GM21619 (cell line): ENCODE measurements at regions not wholly inside any gene's neighbourhood (a gene's known extent, or its start where the extent isn't known, plus 50 kb on each side); places are given as distances from the start of the nearest gene placed in this dataset.

Source experiments
- ATAC-seq: cut with Tn5 transposase; IDR thresholded peaks from one replicate; pipeline ENCODE4 v1.9.1; 2021; ENCODE audit not compliant: unreplicated experiment

DNA sequence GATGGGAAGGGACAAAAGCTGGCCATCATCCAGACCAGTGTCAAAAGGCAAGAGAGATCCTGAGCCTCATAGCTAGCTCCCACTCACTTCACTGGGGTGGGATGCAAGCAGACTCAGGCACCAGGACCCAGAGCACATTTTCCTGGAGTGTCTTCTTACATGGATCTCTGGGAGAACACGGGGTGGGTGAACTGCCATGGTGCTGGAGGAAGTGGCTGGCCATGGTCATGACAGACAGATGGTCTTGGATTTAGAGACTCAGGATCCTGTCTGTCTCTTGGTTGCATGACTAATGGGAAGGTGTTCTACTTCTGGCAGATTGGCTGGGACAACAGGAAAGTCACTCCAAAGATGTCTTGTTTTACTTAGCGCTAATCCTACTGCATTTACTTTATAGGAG is 311.5 kb downstream of the ATP23 start:
- no peak for ATAC-seq

- ATAC-seq: no peak
Observed at GRCh38 chr12:58253663-58254062, 312.3 kb downstream of the ATP23 start.

DNA sequence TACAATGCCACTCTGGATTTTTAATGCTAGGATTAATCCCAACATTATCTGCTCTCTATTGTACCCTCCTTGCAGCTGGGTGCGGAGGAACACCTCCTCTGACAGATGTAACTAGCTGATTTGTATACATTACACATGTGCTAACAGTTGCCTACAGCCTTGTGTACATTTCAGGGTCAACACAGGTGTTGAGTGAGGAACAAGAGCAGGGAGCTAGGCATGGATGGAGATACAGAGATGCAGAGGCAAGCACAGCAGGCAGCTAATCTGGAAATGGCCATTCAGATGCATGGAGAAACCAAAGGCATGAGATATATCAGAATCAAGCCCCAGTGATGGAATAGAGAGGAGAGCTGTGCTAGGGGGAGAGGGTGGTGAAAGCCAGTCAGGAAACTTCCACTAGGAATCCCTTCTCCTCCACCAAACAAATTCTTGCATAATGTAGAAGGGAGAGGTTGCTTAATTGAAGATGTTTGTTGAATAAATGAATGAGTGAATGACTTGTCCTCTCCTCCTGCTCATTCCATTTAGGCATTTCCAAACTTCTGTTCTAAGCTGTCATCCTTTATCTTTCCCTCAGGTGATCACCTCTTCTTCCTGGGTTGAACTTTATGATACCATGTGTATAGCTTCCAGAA is 313.2 kb downstream of the ATP23 start:
- no peak for ATAC-seq

DNA sequence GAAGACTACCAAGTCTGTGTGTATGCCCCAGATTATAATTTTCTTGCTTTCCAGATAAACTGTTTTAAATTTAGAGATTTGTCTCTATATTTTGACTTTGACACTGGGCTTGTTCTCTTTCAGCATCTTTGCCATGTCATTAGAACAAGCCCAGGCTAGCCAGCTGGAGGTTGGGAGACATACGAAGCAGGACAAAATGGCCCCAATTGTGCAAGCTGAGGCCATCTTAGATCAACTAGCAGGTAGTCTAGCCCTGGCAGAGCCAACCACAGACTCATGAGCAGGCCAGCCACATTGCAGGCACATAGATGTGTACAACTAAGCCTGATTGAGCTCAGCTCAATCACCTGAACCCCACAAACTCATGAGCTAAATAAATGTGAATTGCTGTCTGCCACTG is 321.4 kb downstream of the ATP23 start:
- ATAC-seq: no peak

DNA sequence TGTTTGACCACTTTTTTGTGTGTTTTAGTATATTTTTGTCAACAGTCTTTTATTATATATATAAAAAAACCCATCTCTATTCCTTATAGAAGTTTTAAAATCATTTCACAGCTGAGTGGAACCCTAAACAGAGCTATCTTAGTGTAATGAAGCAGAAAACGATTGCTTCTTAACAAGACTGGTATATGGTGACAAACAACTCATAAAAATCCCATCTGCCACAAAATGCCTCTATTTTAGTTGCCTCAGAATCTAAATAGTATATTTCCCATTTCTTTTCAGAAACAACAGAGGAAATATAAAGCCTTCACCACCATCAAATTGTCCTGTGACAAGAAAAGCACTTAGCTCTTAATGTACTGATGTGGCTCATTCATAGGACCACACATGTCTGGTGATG is 322.4 kb downstream of the ATP23 start:
- no peak for ATAC-seq

DNA sequence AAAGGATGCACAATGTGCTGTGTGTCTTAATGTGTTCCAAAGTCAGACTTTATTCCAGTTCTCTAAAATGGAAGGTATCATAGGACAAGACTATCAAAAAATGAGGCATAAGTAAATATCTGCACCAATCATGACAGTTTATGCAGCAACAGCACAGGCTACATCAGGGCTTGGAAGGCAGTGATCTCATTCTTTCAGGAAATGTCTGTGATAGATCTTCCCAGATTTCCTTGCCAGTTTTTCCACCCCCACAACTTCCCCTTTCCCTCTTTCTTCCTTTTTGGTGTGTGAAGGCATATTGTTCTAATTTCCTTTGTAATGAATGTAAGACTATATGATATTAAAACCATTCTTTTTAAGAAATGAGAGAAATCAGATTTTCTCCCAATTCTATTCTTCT is 326.7 kb downstream of the ATP23 start:
- ATAC-seq: no peak

- no peak for ATAC-seq
Observed at GRCh38 chr12:58269476-58269875, 328.1 kb downstream of the ATP23 start.

- no peak for ATAC-seq
Observed at GRCh38 chr12:58270966-58271705, 329.8 kb downstream of the ATP23 start.

GRCh38 chr12:58272461-58272860 is 331.1 kb downstream of the ATP23 start:
- ATAC-seq: no peak

GRCh38 chr12:58277231-58277630 is 335.9 kb downstream of the ATP23 start:
- ATAC-seq: no peak

DNA sequence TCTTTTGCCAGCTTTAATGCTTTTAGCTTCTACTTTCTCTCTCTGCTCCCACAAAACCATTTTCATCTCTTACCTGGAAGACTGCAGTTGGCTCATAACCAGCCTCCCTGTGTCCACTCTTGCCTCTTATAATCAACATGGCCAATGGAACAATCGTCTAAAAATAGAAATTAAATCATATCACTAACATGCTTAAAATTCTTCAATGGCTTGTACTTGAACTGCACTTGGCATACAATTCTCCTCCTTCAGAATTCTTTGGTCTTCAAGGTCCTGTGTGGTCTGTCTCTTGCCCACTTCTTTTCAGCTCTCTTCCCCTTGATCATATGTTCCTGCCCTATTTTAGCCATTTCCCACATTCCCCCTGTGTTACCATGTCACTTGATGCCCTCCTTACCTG is 342.2 kb downstream of the ATP23 start:
- no peak for ATAC-seq

DNA sequence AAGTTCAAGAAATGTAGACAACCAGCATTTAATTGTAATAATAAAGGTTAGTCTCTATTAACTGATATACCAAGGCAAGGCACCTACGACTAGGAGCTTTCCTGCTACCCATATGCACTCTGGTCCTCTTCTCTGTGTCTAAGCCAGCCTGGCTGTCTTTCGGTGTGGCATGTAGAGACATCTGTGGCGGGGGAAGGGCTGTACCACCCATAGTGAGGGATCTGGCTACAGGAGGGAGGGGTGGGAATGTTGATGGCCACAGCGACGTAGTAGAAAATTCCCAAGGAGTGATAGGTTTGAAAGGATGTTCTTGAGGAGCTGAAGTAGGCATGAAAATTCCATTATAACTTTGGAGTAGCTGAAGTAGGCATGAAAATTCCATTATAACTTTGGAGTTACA is 344.2 kb downstream of the ATP23 start:
- no peak for ATAC-seq

- ATAC-seq: no peak
Observed at GRCh38 chr12:58286353-58286752, 345.0 kb downstream of the ATP23 start.

- no peak for ATAC-seq
Observed at GRCh38 chr12:58288190-58288589, 346.8 kb downstream of the ATP23 start.

DNA sequence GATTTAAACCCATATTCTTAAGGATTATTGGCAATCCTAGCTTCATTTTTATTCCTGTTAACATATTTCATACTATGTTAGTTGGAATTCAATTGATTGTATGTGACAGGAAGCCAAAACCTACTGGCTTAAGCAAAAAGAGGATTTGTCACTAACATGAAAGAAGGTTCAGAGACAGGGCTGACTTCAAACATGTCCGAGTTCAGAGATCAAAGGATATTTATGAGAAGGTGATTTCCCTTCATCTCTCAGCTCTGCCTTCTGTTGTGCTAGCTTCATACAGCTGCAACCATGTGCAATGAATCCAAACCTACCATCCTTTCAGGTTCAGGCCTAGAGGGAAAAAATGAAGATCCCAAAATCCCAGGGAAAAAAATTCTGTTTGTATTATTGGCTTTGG is 349.7 kb downstream of the ATP23 start:
- no peak for ATAC-seq

GRCh38 chr12:58293308-58293982 is 352.1 kb downstream of the ATP23 start:
- no peak for ATAC-seq

DNA sequence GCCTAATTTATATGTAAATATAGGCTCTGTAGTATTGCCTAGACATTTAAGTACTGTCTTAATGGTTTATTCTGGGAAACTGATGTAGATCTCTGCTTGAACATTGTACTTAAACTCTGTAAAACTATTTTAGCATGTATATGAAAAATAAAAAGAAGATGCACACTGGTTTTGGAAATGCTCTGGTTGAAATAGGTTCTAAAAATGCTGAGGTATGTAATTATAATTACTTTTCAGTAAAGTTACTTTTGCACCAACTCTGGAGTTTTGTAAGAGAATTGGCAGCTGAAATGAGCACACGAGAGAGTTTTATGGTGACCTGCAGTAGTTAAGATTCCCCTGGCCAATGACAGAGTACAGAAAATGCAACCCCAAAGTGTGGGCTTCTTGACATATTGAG is 353.9 kb downstream of the ATP23 start:
- ATAC-seq: no peak

DNA sequence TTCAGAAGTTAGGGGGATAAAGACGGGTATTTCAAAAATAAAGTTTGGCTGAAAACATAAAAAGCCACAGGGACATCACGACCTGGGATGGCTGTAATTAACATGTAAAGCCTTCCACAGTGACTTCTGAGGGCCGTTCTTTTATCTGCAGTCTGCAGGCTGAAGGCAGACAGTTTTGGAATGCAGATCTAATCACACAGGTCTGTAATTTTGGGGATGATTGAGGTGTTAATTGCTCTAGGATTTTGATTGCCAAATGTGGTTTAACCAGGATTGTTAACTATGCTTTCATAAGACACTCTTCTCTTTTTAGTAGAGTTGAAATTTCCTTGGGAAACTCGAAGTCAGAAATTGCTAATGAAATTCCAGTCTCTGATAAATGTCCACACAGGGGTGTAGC is 355.5 kb downstream of the ATP23 start:
- no peak for ATAC-seq

DNA sequence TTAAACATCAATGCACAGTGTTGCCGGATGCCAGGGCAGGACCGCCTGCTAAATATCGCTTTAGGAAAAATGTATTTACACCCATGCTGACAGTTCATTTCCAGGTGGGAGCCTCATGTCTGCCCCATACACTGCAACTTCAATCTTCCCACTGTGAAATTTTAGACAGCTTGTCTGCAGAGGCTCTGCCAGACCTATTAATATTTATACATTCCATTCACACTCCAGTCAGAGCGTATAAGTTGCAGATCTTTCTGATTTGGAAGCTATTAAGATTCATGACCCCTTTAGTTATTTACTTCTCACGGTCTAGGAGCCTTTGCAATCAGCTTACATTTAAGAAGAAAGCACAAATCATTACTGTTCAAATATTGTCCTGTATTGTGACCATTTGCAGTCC is 357.4 kb downstream of the ATP23 start:
- ATAC-seq: no peak

DNA sequence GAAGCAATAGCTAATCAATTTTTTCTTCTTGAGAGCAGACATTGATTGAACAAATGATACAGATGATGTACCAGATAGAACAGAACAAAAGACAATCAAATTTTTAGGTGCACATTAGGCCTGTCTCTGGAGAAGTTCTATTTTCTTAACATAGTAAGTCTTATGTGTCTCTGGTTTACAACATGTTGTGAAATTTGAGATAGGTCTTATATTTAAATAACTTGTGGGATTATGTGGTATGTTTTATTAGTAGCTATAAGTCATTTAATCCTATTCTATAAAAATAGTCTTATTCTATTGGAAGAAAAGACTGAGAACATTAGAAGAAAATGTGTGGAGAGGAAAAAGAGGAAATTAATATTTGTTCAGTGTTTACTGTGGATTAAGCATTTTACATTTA is 358.0 kb downstream of the ATP23 start:
- no peak for ATAC-seq

DNA sequence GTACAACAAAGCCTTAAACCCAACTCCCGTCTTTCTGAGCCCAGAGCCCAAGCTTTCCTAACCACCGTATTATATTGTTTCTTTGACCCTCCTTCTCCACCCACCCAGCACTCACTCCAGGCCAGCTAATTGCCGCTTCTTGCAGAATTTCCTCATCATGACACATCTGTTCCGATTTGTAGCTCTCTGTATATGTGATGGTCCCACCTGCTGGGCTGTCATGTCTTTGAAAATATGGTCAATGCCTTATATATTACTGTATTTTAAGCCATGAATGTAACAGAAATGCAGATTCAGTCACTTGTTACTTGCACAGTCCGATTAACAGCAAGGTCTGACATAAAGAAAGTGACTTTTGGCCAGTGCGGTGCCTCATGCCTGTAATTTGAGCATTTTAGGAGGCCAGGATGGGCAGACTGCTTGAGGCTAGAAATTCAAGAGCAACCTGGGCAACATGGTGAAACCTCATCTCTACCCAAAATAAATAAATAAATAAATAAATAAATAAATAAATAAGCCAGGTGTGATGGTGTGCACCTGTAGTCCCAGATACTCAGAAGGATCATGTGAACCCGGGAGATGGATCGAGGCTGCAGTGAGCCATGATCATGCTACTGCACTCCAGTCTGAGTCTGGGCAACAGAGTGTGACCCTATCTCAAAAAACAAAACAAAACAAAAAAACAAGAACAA is 359.8 kb downstream of the ATP23 start:
- ATAC-seq: no peak

GRCh38 chr12:58301730-58302122 is 360.4 kb downstream of the ATP23 start:
- no peak for ATAC-seq
